Esophagus muscularis mucosa (tissue), 4 donors: ENCODE measurements at regions not wholly inside any gene's neighbourhood (a gene's known extent, or its start where the extent isn't known, plus 50 kb on each side); places are given as distances from the start of the nearest gene placed in this dataset.
A peak's percentile ranks its signal among the peaks of the same experiment; 100 is the strongest.

Source experiments
- DNase-seq: peaks from one replicate; pipeline ENCODE4 v3.0.0-alpha.2; 2017; ENCODE audit errors: extremely low spot score
- H3K27ac ChIP-seq, 4 donors: fragments of 200-600 bp; sonication (generic); replicated peaks in 1 of 4; 1 replicate in 3 of 4; 2 replicates in 1 of 4; pipeline ENCODE4 v1.5.1; 2016 to 2019; ENCODE audit warnings: mild to moderate bottlenecking in 1 of 4
- H3K27me3 ChIP-seq, 4 donors: fragments of 200-600 bp; sonication (generic); one replicate each; pipeline versions ENCODE4 v1.5.1 to v1.6.0; 2016 to 2019
- H3K36me3 ChIP-seq, 4 donors: fragments of 200-600 bp; sonication (generic); one replicate each; pipeline ENCODE4 v1.5.1; 2016 to 2019
- H3K4me1 ChIP-seq, 4 donors: fragments of 200-600 bp; sonication (generic); one replicate each; pipeline ENCODE4 v1.5.1; 2016 to 2019
- H3K4me3 ChIP-seq, 4 donors: fragments of 200-600 bp; sonication (generic); 1 replicate in 2 of 4; 2 replicates in 2 of 4; pipeline ENCODE4 v1.5.1; 2016 to 2019; ENCODE audit warnings: mild to moderate bottlenecking in 4 of 4, moderate library complexity in 1 of 4
- H3K9me3 ChIP-seq, 4 donors: fragments of 200-600 bp; sonication (generic); 1 replicate in 3 of 4; 2 replicates in 1 of 4; pipeline ENCODE4 v1.5.1; 2016 to 2019
- CTCF ChIP-seq, 3 experiments: fragments of 200-600 bp in 2 of 3; fragments of 450-650 bp in 1 of 3; sonication (generic) in 2 of 3; IDR thresholded peaks; one replicate each; pipeline ENCODE4 v1.5.1; 2017 to 2019; ENCODE audit warnings: antibody characterized with exemption in 3 of 3, mild to moderate bottlenecking in 2 of 3, moderate library complexity in 1 of 3
- EP300 ChIP-seq: sonication (generic); formaldehyde crosslinking; IDR thresholded peaks from one replicate; pipeline ENCODE4 v1.6.1; 2017; ENCODE audit warnings: antibody characterized with exemption
- POLR2A ChIP-seq: fragments of 450-650 bp; IDR thresholded peaks from one replicate; pipeline ENCODE4 v1.6.1; 2017; ENCODE audit warnings: antibody characterized with exemption, moderate library complexity, mild to moderate bottlenecking, low read depth
- POLR2AphosphoS5 ChIP-seq, 2 donors: sonication (generic); formaldehyde crosslinking; IDR thresholded peaks; one replicate each; pipeline ENCODE4 v1.6.1; 2017; ENCODE audit warnings: antibody characterized with exemption in 2 of 2
- WGBS: methylation state at CpG from one replicate; pipeline ENCODE4 v1.1.5; 2018; 5-methylcytosine and 5-hydroxymethylcytosine counted together
- intact Hi-C: fragments of 100-400 bp; cut with DNase I; formaldehyde crosslinking; loops from one replicate; pipeline ENCODE4 v1.15.1; 2023

- intact Hi-C loops: no loop called here
- Histone ChIP-seq H3K9me3 (no peaks in the 10 kb centered on the region), H3K36me3 (no peaks in the 10 kb centered on the region), H3K27me3 (no peaks in the 10 kb centered on the region), H3K4me1 (no peaks in the 10 kb centered on the region), H3K4me3 (no peak overlapping the region), H3K27ac (no peak overlapping the region)
- no peak for DNase-seq
- TF ChIP-seq CTCF (IDR thresholded peaks at IDR 0.05) (no peak), EP300 (no peak), POLR2A (no peak), POLR2AphosphoS5 (IDR thresholded peaks at IDR 0.05) (no peak)
- WGBS: 77% methylated on average over 2 of the region's 2 CpGs
Measured at GRCh38 chr9:75438716-75439115, 350.4 kb downstream of the OSTF1 start.

DNA sequence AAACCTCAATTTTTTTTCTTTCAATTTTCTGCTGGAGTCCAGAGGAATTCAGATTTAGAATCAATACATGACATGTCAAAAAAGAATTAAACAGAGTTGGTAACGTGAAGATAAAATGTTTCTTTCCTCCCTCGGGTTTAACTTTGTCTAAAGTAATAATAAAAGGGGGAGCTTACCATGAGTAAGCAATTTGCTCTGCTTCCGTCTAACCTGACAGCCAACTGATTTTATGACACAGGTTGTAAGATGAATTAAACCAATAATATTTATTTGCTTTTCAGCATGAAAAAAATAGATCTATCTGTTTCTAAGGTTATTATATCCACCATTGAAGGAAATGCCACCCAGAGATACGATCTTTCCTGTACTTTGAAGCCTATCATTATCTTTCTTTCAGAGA lies 352.6 kb downstream of the OSTF1 start:
- H3K27me3 ChIP-seq: no peaks in the 10 kb centered on the region
- H3K4me1 ChIP-seq: peaks cover 0 to 5% (median 0%) of the 10 kb centered on the region in 4 donors
- H3K9me3 ChIP-seq: no peaks in the 10 kb centered on the region
- WGBS: 68% methylated on average over 4 of the region's 4 CpGs
- no peak for DNase-seq
- intact Hi-C loops: no loop called here
- no peak overlapping the region for H3K27ac ChIP-seq
- H3K4me3 ChIP-seq: no peak overlapping the region
- TF ChIP-seq POLR2AphosphoS5 (IDR thresholded peaks at IDR 0.05) (no peak), CTCF (IDR thresholded peaks at IDR 0.05) (no peak), POLR2A (no peak), EP300 (no peak)
- H3K36me3 ChIP-seq: no peaks in the 10 kb centered on the region

GRCh38 chr9:75445144-75445543 lies 356.8 kb downstream of the OSTF1 start:
- Histone ChIP-seq H3K4me3 (no peak overlapping the region), H3K4me1 (peaks cover 0 to 19% (median 0%) of the 10 kb centered on the region in 4 donors), H3K27me3 (no peaks in the 10 kb centered on the region), H3K36me3 (no peaks in the 10 kb centered on the region), H3K9me3 (no peaks in the 10 kb centered on the region), H3K27ac (no peak overlapping the region)
- intact Hi-C loops: no loop called here
- TF ChIP-seq EP300: no peak
- no peak for TF ChIP-seq CTCF (IDR thresholded peaks at IDR 0.05)
- TF ChIP-seq POLR2AphosphoS5 (IDR thresholded peaks at IDR 0.05): no peak
- no peak for TF ChIP-seq POLR2A
- DNase-seq: peak; percentile 4

DNA sequence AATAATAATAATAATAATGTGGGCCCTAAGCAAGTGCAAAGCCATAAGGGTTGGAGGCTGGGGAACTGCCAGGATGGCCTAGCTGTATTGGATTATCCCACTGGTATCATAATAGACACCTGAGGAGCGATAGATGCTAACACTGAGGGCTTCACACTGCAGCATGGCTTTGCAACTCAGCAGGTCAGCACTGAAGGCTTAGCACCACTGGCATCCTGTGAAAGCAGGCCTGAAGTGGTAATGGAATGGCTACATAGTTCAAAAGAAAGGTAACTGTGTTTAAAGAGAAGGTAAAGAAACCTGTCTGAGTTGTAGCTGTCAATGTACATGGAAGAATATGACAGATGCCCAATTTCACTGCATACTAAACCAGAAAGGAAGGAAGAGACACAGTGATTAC lies 359.0 kb downstream of the OSTF1 start:
- no peak overlapping the region for H3K27ac ChIP-seq

More for the DNA sequence above, 359.0 kb downstream of the OSTF1 start:
- intact Hi-C loops: no loop called here
- peak; percentile 55 for DNase-seq
- no peak for TF ChIP-seq POLR2AphosphoS5 (IDR thresholded peaks at IDR 0.05)
- TF ChIP-seq EP300: no peak
- no peak for TF ChIP-seq POLR2A
- TF ChIP-seq CTCF (IDR thresholded peaks at IDR 0.05): no peak
- WGBS: 94% methylated on average over 1 of the region's 1 CpG
- Histone ChIP-seq H3K4me3 (no peak overlapping the region), H3K9me3 (no peaks in the 10 kb centered on the region), H3K36me3 (no peaks in the 10 kb centered on the region), H3K4me1 (peaks cover 4 to 33% (median 13%) of the 10 kb centered on the region in 4 donors), H3K27me3 (no peaks in the 10 kb centered on the region)
